RWPE2 (cell line): ENCODE measurements at regions not wholly inside any gene's neighbourhood (a gene's known extent, or its start where the extent isn't known, plus 50 kb on each side); places are given as distances from the start of the nearest gene placed in this dataset.

Source experiments
- ATAC-seq: fragments of 200-7000 bp; cut with Tn5 transposase; 3 replicates; pipeline ENCODE4 v1.9.1; 2021; ENCODE audit warnings: low read depth
- DNase-seq: peaks from one replicate; pipeline ENCODE4 v3.0.0-alpha.2; 2020; ENCODE audit warnings: low spot score
- H3K27ac ChIP-seq: fragments of 450-650 bp; 2 replicates; pipeline ENCODE4 v1.5.1; 2017; ENCODE audit warnings: mild to moderate bottlenecking; ENCODE audit not compliant: poor library complexity, severe bottlenecking
- H3K27me3 ChIP-seq: fragments of 250-450 bp; sonication (Bioruptor Pico); 2 replicates; pipeline ENCODE4 v1.5.1; 2021; ENCODE audit warnings: mild to moderate bottlenecking, moderate library complexity; ENCODE audit not compliant: insufficient read depth, poor library complexity, severe bottlenecking
- H3K36me3 ChIP-seq: fragments of 250-450 bp; sonication (Bioruptor Pico); 2 replicates; pipeline ENCODE4 v1.5.1; 2020; ENCODE audit warnings: low read depth, mild to moderate bottlenecking, moderate library complexity
- H3K4me1 ChIP-seq: fragments of 250-450 bp; sonication (Bioruptor Pico); 2 replicates; pipeline ENCODE4 v1.5.1; 2021; ENCODE audit warnings: mild to moderate bottlenecking, moderate library complexity; ENCODE audit not compliant: insufficient read depth, poor library complexity, severe bottlenecking
- H3K4me3 ChIP-seq: fragments of 250-450 bp; sonication (Bioruptor Pico); 2 replicates; pipeline ENCODE4 v1.5.1; 2021; ENCODE audit warnings: mild to moderate bottlenecking, moderate library complexity; ENCODE audit not compliant: severe bottlenecking
- H3K9me3 ChIP-seq: fragments of 250-450 bp; sonication (Bioruptor Pico); 2 replicates; pipeline ENCODE4 v1.5.1; 2021; ENCODE audit warnings: mild to moderate bottlenecking, moderate library complexity; ENCODE audit not compliant: severe bottlenecking
- TF ChIP-seq, protein P1 (sequence below): fragments of 450-650 bp; IDR thresholded peaks from one replicate; pipeline ENCODE4 v1.5.1; 2017; ENCODE audit warnings: mild to moderate bottlenecking, moderate library complexity; ENCODE audit not compliant: poor library complexity, severe bottlenecking

DNA sequence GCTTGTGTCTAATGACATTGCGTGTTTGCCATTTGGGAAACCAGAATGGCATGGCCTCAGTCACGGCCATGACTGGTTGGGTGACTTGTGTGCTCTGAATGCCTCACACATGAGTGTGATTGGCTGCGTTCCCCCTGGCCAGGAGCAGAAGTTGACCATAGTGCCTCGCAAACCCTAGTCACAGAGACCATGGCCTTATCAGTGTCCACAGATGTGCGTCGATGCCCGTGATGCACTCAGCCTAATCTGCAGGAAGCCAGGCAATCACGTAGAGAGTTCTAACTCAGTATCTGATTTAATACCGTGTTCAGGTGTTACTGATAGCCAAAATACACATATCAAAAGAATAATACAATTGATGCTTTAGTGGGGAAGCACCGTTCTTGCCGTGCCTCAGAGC is 64.0 kb downstream of the BOLA3 start:
- Histone ChIP-seq H3K4me3 (no peak overlapping the region), H3K9me3 (no peaks in the 10 kb centered on the region), H3K4me1 (no peaks in the 10 kb centered on the region), H3K36me3 (peaks cover 26% of the 10 kb centered on the region), H3K27ac (no peak overlapping the region), H3K27me3 (no peaks in the 10 kb centered on the region)
- ATAC-seq (no peak), DNase-seq (no peak)
- TF ChIP-seq, protein P1, sequence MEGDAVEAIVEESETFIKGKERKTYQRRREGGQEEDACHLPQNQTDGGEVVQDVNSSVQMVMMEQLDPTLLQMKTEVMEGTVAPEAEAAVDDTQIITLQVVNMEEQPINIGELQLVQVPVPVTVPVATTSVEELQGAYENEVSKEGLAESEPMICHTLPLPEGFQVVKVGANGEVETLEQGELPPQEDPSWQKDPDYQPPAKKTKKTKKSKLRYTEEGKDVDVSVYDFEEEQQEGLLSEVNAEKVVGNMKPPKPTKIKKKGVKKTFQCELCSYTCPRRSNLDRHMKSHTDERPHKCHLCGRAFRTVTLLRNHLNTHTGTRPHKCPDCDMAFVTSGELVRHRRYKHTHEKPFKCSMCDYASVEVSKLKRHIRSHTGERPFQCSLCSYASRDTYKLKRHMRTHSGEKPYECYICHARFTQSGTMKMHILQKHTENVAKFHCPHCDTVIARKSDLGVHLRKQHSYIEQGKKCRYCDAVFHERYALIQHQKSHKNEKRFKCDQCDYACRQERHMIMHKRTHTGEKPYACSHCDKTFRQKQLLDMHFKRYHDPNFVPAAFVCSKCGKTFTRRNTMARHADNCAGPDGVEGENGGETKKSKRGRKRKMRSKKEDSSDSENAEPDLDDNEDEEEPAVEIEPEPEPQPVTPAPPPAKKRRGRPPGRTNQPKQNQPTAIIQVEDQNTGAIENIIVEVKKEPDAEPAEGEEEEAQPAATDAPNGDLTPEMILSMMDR = no peak
